BJ (cell line): ENCODE measurements at regions not wholly inside any gene's neighbourhood (a gene's known extent, or its start where the extent isn't known, plus 50 kb on each side); places are given as distances from the start of the nearest gene placed in this dataset.

Source experiments
- CTCF ChIA-PET: fragments of 350-600 bp; formaldehyde crosslinking; extraction: SDS; loops from one replicate; lab custom pipeline; 2021; ENCODE audit warnings: antibody characterized with exemption, inconsistent platforms; lab: Yijun Ruan, JAX
- POLR2A ChIA-PET: fragments of 300-600 bp; sonication (Branson Sonifier 250); formaldehyde crosslinking; extraction: SDS; loops from one replicate; lab custom pipeline; 2021; ENCODE audit warnings: antibody characterized with exemption; lab: Charles Lee
- DNase-seq: peaks from one replicate; pipeline ENCODE4 v3.0.0-alpha.2; 2011; ENCODE audit warnings: low read depth
- H3K27me3 ChIP-seq: 2 replicates; pipeline ENCODE4 v1.6.0; 2011; ENCODE audit warnings: low read length; ENCODE audit not compliant: control insufficient read depth, insufficient read depth
- H3K36me3 ChIP-seq: 2 replicates; pipeline ENCODE4 v1.5.1; 2011; ENCODE audit warnings: low read length; ENCODE audit not compliant: control insufficient read depth, insufficient read depth
- H3K4me3 ChIP-seq: 2 replicates; pipeline ENCODE4 v1.5.1; 2011; ENCODE audit warnings: low read depth, mild to moderate bottlenecking, control low read depth, low read length
- CTCF ChIP-seq: IDR thresholded peaks from 2 replicates; pipeline ENCODE4 v1.5.1; 2011; ENCODE audit warnings: low read depth, mild to moderate bottlenecking, control low read depth, inconsistent platforms, low read length, moderate library complexity; ENCODE audit not compliant: insufficient read depth

- ChIA-PET POLR2A (no interaction called here), CTCF (interaction anchor here (0.7 kb wide), 2 partner anchors 9 to 1264 kb away, joined by 3 read pairs; no protein-coding TSS in a partner anchor)
- TF ChIP-seq CTCF, result no peak
- Histone ChIP-seq H3K4me3 (no peak overlapping the region), H3K36me3 (no peaks in the 10 kb centered on the region), H3K27me3 (no peaks in the 10 kb centered on the region)
- no peak for DNase-seq
These were observed 615.8 kb upstream of the AGTR1 start for GRCh38 chr3:148081926-148082325.

- POLR2A ChIA-PET, result no interaction called here
- CTCF ChIA-PET, result interaction anchor here (1.0 to 1.4 kb wide), 3 partner anchors 11 to 245 kb away, joined by 3 to 5 read pairs (median 4); no protein-coding TSS in a partner anchor
- no peak for TF ChIP-seq CTCF
- Histone ChIP-seq H3K27me3 (no peaks in the 10 kb centered on the region), H3K4me3 (no peak overlapping the region), H3K36me3 (no peaks in the 10 kb centered on the region)
- no peak for DNase-seq
These were observed 615.0 kb upstream of the AGTR1 start for GRCh38 chr3:148082506-148083280.

- Histone ChIP-seq H3K4me3 (no peak overlapping the region), H3K36me3 (no peaks in the 10 kb centered on the region), H3K27me3 (no peaks in the 10 kb centered on the region)
- CTCF ChIA-PET, result interaction anchor here (1.0 to 1.4 kb wide), 3 partner anchors 10 to 246 kb away, joined by 3 to 5 read pairs (median 4); no protein-coding TSS in a partner anchor
- POLR2A ChIA-PET, result no interaction called here
- no peak for DNase-seq
- no peak for TF ChIP-seq CTCF
These were observed 614.0 kb upstream of the AGTR1 start for GRCh38 chr3:148083526-148084182.

- no peaks in the 10 kb centered on the region for H3K27me3 ChIP-seq
- no peak overlapping the region for H3K4me3 ChIP-seq
- no peak for DNase-seq
- no peaks in the 10 kb centered on the region for H3K36me3 ChIP-seq
- POLR2A ChIA-PET, result no interaction called here
- TF ChIP-seq CTCF, result no peak
- CTCF ChIA-PET, result no interaction called here
These were observed 612.8 kb upstream of the AGTR1 start for GRCh38 chr3:148084931-148085330.

- POLR2A ChIA-PET, result interaction anchor here (0.5 kb wide), 1 partner anchor 255 kb away, joined by 8 read pairs; no protein-coding TSS in a partner anchor
- no peak overlapping the region for H3K4me3 ChIP-seq
- H3K27me3 ChIP-seq, result no peaks in the 10 kb centered on the region
- no peaks in the 10 kb centered on the region for H3K36me3 ChIP-seq
- DNase-seq, result no peak
- TF ChIP-seq CTCF, result no peak
- CTCF ChIA-PET, result no interaction called here
These were observed 609.9 kb upstream of the AGTR1 start for GRCh38 chr3:148087601-148088371.
